Activated CD4-positive, alpha-beta T cell treated with anti-CD3 and anti-CD28 coated beads for 1 hour (primary cell): ENCODE measurements at regions not wholly inside any gene's neighbourhood (a gene's known extent, or its start where the extent isn't known, plus 50 kb on each side); places are given as distances from the start of the nearest gene placed in this dataset.

Source experiments
- DNase-seq: peaks from one replicate; pipeline ENCODE4 v3.0.0-alpha.2; 2020

GRCh38 chr10:44858988-44859387 lies 52.1 kb upstream of the TMEM72 start:
- no peak for DNase-seq

DNA sequence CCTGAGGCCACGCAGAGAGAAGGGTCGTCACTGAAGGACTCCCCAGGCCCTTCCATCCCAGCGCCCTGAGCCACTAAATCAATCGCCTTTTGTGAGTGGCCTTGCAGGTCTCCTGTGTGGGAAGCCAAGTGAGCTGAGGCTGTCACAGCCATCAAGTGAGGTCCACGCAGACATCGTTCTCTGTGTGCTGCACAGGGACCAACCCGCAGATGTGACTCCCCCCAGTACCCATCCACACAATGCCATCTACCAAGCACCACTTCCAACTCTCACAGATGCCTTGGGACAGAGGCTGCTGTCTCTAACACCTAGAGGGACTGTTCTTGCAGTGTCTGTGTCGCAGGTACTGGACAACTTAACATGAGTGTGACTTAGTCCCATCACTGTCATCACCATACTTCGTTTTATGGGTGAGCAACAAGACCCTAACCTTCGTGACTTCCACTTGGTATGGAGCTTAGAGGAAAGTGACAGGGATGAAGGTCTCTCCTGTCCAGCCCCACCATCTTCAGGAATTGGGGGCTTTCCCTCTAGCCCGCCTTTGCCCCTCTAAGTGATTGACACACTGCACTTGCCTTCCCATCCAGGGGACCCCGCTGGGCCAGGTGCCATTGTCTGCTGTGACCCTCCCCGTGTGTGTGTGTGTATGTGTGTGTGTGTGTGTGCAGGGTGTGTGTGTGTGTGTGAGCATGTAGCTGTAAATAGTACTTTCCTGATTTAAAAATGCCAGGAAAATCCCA lies 51.4 kb upstream of the TMEM72 start:
- no peak for DNase-seq

GRCh38 chr10:44860811-44861736 lies 50.1 kb upstream of the TMEM72 start:
- no peak for DNase-seq
